ENCODE measurements at regions not wholly inside any gene's neighbourhood (a gene's known extent, or its start where the extent isn't known, plus 50 kb on each side); places are given as distances from the start of the nearest gene placed in this dataset.

GRCh38 chr2:198571393-198571792 is 767.0 kb downstream of the PLCL1 start:
- intact Hi-C loops (cut with micrococcal nuclease), result no loop called here
- CTCF ChIA-PET, result no interaction called here
- BruUV-seq (replicated peaks), result no TSS peak

GRCh38 chr2:198558176-198558575 is 753.8 kb downstream of the PLCL1 start:
- CTCF ChIA-PET, result no interaction called here
- no peaks in the 10 kb centered on the region for H3K4me1 ChIP-seq (ENCODE audit: insufficient read depth, low read length)

More at GRCh38 chr2:198571393-198571792, 767.0 kb downstream of the PLCL1 start:
- DNase-seq (no peak), ATAC-seq (no peak)
- TF ChIP-seq EZH2 (IDR thresholded peaks at IDR 0.05; ENCODE audit: low read length, unreplicated experiment), result no peak
- no peak for TF ChIP-seq CTCF (conservative IDR thresholded peaks at IDR 0.05; ENCODE audit: low read depth, low read length)
- Histone ChIP-seq H3K27ac (ENCODE audit: low read length) (no peak overlapping the region), H3K36me3 (ENCODE audit: low read depth, low read length) (no peaks in the 10 kb centered on the region), H3K9ac (ENCODE audit: low read length) (no peak overlapping the region), H2AFZ (ENCODE audit: low read length) (no peak overlapping the region), H3K79me2 (ENCODE audit: low read length) (no peaks in the 10 kb centered on the region), H4K20me1 (ENCODE audit: low read length) (no peaks in the 10 kb centered on the region), H3K9me3 (ENCODE audit: low read length) (no peaks in the 10 kb centered on the region), H3F3A (ENCODE audit: low read length, unreplicated experiment) (no peaks in the 10 kb centered on the region), H3K4me3 (ENCODE audit: low read length) (no peak overlapping the region), H3K4me2 (ENCODE audit: low read length) (no peak overlapping the region), H3K27me3 (ENCODE audit: low read length) (no peaks in the 10 kb centered on the region), H3K4me1 (ENCODE audit: insufficient read depth, low read length) (no peaks in the 10 kb centered on the region), H3K9me2 (replicated peaks; ENCODE audit: low read length) (no peaks in the 10 kb centered on the region)
- POLR2A ChIA-PET (ENCODE audit: unreplicated experiment), result no interaction called here

GRCh38 chr2:198546122-198546521 is 741.7 kb downstream of the PLCL1 start:
- Histone ChIP-seq H3K9me3 (ENCODE audit: low read length) (no peaks in the 10 kb centered on the region), H2AFZ (ENCODE audit: low read length) (no peak overlapping the region), H3K36me3 (ENCODE audit: low read depth, low read length) (no peaks in the 10 kb centered on the region), H4K20me1 (ENCODE audit: low read length) (no peaks in the 10 kb centered on the region), H3K9me2 (replicated peaks; ENCODE audit: low read length) (no peaks in the 10 kb centered on the region), H3K79me2 (ENCODE audit: low read length) (no peaks in the 10 kb centered on the region), H3K4me3 (ENCODE audit: low read length) (no peak overlapping the region), H3F3A (ENCODE audit: low read length, unreplicated experiment) (no peaks in the 10 kb centered on the region), H3K9ac (ENCODE audit: low read length) (no peak overlapping the region), H3K27ac (ENCODE audit: low read length) (no peak overlapping the region), H3K4me2 (ENCODE audit: low read length) (no peak overlapping the region), H3K4me1 (ENCODE audit: insufficient read depth, low read length) (no peaks in the 10 kb centered on the region), H3K27me3 (ENCODE audit: low read length) (peaks cover 6% of the 10 kb centered on the region; the same call in 1 of the 2 replicates)
- no peak for DNase-seq
- BruUV-seq (replicated peaks), result no TSS peak
- TF ChIP-seq EZH2 (IDR thresholded peaks at IDR 0.05; ENCODE audit: low read length, unreplicated experiment) (no peak), CTCF (conservative IDR thresholded peaks at IDR 0.05; ENCODE audit: low read depth, low read length) (no peak), EZH2phosphoT487 (IDR thresholded peaks at IDR 0.05; ENCODE audit: borderline replicate concordance, low read length) (no peak)
- intact Hi-C loops (cut with micrococcal nuclease), result no loop called here
- POLR2A ChIA-PET (ENCODE audit: unreplicated experiment), result no interaction called here
- ATAC-seq, result no peak
- CTCF ChIA-PET, result no interaction called here

More at GRCh38 chr2:198558176-198558575, 753.8 kb downstream of the PLCL1 start:
- Histone ChIP-seq H3K9ac (ENCODE audit: low read length) (no peak overlapping the region), H2AFZ (ENCODE audit: low read length) (no peak overlapping the region), H3K79me2 (ENCODE audit: low read length) (no peaks in the 10 kb centered on the region), H3K4me2 (ENCODE audit: low read length) (no peak overlapping the region), H3K27me3 (ENCODE audit: low read length) (no peaks in the 10 kb centered on the region), H3K4me3 (ENCODE audit: low read length) (no peak overlapping the region), H3K9me3 (ENCODE audit: low read length) (peaks cover 12% of the 10 kb centered on the region), H3K9me2 (replicated peaks; ENCODE audit: low read length) (no peaks in the 10 kb centered on the region), H3K36me3 (ENCODE audit: low read depth, low read length) (no peaks in the 10 kb centered on the region), H3K27ac (ENCODE audit: low read length) (no peak overlapping the region), H3F3A (ENCODE audit: low read length, unreplicated experiment) (no peaks in the 10 kb centered on the region), H4K20me1 (ENCODE audit: low read length) (no peaks in the 10 kb centered on the region)
- POLR2A ChIA-PET (ENCODE audit: unreplicated experiment), result no interaction called here
- no peak for TF ChIP-seq CTCF (conservative IDR thresholded peaks at IDR 0.05; ENCODE audit: low read depth, low read length)
- TF ChIP-seq EZH2phosphoT487 (IDR thresholded peaks at IDR 0.05; ENCODE audit: borderline replicate concordance, low read length), result no peak
- no peak for TF ChIP-seq EZH2 (IDR thresholded peaks at IDR 0.05; ENCODE audit: low read length, unreplicated experiment)
- no peak for ATAC-seq
- intact Hi-C loops (cut with micrococcal nuclease), result no loop called here
- no TSS peak for BruUV-seq (replicated peaks)
- DNase-seq, result no peak

Measured in PC-3 (cell line).